GM23248 (cell line): ENCODE measurements at regions not wholly inside any gene's neighbourhood (a gene's known extent, or its start where the extent isn't known, plus 50 kb on each side); places are given as distances from the start of the nearest gene placed in this dataset.

Source experiments
- EZH2 ChIP-seq: fragments of 200-600 bp; sonication (generic); IDR thresholded peaks from 2 replicates; pipeline ENCODE4 v1.6.1; 2018; ENCODE audit warnings: antibody characterized with exemption, mild to moderate bottlenecking; ENCODE audit not compliant: insufficient read depth, poor library complexity, severe bottlenecking
- EZH2phosphoT487 ChIP-seq: fragments of 200-600 bp; sonication (generic); IDR thresholded peaks from 2 replicates; pipeline ENCODE4 v1.6.1; 2018; ENCODE audit warnings: antibody characterized with exemption, moderate library complexity, mild to moderate bottlenecking, low read depth; ENCODE audit not compliant: insufficient read depth

DNA sequence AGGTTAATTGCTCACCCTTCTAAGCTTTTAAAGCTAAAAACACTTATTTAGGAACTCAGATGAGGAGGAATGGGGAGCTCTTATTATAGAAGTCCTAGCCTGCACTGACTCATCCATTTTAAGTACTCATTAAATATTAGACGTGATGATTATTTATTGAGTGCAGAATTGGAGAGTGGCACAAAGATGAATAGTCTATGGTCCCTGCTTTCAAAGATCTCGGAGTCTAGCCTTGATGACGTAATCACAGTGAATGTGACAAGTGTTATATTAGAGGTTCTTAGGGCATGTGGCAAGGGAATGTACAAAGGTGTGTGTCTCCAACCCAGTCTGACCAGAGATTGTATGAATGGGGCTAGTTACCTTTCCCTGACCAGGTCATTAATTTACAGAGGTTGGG, 68.7 kb upstream of the CD83 start:
- TF ChIP-seq EZH2phosphoT487: no peak
- TF ChIP-seq EZH2: no peak
